ENCODE measurements at regions not wholly inside any gene's neighbourhood (a gene's known extent, or its start where the extent isn't known, plus 50 kb on each side); places are given as distances from the start of the nearest gene placed in this dataset.

DNA sequence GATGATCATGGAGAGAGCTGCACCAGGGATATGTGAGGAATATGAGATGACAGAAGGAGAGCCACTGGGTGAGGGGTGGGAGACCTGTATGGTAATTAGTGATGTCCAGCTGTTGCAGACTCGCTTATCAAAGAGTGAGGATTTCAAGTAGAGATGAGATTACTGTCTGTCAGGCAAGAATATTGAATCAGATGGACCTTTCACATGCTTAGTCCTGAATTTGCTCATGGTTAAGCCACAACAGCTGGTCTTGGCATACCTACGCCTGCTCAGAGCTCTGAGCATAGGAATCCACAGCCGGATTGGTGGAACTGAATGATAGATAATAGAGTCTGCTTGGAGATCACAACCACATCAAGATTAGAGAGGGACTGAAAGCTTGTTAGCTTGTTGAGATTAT lies 115.2 kb upstream of the ARHGAP5 start:
- TF ChIP-seq, protein P1, sequence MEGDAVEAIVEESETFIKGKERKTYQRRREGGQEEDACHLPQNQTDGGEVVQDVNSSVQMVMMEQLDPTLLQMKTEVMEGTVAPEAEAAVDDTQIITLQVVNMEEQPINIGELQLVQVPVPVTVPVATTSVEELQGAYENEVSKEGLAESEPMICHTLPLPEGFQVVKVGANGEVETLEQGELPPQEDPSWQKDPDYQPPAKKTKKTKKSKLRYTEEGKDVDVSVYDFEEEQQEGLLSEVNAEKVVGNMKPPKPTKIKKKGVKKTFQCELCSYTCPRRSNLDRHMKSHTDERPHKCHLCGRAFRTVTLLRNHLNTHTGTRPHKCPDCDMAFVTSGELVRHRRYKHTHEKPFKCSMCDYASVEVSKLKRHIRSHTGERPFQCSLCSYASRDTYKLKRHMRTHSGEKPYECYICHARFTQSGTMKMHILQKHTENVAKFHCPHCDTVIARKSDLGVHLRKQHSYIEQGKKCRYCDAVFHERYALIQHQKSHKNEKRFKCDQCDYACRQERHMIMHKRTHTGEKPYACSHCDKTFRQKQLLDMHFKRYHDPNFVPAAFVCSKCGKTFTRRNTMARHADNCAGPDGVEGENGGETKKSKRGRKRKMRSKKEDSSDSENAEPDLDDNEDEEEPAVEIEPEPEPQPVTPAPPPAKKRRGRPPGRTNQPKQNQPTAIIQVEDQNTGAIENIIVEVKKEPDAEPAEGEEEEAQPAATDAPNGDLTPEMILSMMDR (IDR thresholded peaks at IDR 0.05), result no peak
- TF ChIP-seq EP300 (IDR thresholded peaks at IDR 0.05), result no peak
- no peak for TF ChIP-seq POLR2A (IDR thresholded peaks at IDR 0.05)
